NCI-H2081 (cell line): ENCODE measurements at regions not wholly inside any gene's neighbourhood (a gene's known extent, or its start where the extent isn't known, plus 50 kb on each side); places are given as distances from the start of the nearest gene placed in this dataset.
"Not testable (repeated sequence)": the region's sequence is repeated elsewhere in the genome, so short reads cannot be mapped to it uniquely, and the experiment has no call there.

Source experiments
- DNase-seq, 2 experiments: peaks; one replicate each; lab custom pipeline; 2025; lab: John Stamatoyannopoulos, UW

DNA sequence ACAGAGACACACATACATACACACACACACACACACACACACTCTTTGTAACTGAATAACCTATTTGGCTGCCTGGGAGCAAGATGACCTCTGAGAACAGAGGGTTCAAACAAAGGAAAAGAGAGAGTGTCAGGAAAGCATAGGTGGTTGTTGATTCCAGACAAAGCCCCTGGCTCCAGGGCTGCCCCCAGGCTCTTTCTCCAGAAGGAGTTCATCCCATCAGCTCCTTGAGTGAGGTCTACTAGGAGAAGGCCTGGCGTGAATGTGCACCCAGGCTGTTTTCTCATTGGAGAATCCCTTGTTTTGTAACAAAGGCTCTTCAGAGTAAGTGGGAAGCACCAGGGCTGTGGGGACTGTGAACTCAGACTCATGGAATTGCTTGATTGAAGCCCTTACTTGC lies 151.9 kb downstream of the EMP1 start:
- no peak for DNase-seq

GRCh38 chr12:13347241-13348043 lies 150.9 kb downstream of the EMP1 start:
- DNase-seq, result no peak

- no peak for DNase-seq
Observed at GRCh38 chr12:13345722-13346121, 149.2 kb downstream of the EMP1 start.

- DNase-seq, result no peak
Observed at GRCh38 chr12:13343375-13343774, 146.8 kb downstream of the EMP1 start.

GRCh38 chr12:13342971-13343370 lies 146.4 kb downstream of the EMP1 start:
- no peak for DNase-seq

- DNase-seq, result no peak
Observed at GRCh38 chr12:13340149-13340548, 143.6 kb downstream of the EMP1 start.

DNA sequence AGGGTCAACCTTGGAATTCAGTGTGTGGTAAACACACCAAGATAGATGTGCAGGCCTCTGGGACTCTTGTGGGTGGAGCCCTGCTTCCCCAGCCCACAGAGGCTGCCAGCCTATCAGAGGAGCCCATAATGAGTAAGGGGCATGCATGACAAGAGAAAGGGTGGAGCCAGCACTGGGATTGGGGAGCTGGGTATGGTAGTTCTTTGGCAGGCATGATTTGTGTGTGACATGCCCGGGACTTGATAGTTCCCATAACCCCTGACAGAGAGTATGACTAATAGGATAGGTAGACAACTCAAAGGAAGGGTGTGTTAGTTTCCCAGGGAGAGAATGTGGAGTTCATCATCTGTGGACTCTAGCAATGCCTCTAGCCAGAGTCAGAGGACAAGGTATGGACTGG lies 143.0 kb downstream of the EMP1 start:
- no peak for DNase-seq

DNA sequence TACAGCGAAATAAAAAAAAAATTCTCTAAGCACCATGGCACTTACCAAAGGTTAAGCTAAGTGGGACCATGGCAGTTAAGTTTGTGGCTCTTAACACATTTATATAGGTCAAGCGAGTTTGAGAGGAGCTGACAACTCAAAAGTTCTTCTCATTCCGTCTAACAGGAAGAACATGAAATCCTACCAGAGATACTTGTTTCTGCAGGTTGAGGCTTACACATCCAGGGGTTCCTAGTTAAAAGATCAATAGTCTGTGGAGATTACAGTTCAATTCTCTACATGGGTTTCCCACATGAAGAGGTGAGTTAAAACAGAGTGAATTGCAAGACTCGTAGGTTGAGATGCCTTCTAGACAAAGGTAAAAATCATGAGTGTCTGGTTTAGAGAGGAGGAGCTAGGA lies 142.6 kb downstream of the EMP1 start:
- DNase-seq, result no peak

GRCh38 chr12:13337791-13338190 lies 141.3 kb downstream of the EMP1 start:
- DNase-seq, result no peak

DNA sequence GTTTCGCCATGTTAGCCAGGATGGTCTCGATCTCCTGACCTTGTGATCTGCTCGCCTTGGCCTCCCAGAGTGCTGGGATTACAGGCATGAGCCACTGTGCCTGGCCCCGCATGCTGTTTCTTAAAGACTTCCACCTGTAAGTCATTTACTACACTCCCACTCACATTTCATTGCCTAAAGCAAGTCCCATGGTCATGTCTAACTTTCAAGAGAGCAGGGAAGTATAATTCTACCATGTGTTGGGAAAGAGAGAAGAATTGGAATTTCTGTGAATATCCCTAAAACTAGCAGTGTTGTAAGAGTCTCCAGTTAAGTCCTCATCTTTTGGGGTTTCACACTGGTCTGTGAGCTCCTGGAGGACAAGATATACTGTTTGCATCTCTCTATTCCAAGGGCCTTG lies 139.7 kb downstream of the EMP1 start:
- DNase-seq, result no peak

DNA sequence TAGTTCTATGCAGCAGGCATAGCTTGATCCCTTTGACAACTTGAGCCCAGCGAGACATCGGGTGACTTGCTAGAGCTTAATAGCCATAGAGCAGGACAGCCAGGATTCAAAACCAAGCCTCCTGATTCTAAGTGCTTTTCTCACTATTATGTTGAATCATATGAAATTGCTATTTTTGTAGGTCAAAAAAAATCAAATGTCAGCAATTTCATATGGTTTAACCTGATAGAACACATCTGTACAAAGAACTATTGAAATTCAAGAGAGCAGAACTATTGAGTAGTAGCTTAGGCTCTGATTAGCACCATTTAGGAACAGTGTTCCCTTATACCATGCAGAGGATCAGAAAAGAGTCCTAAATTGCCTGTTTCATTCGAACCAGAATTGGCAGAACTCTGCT lies 132.0 kb downstream of the EMP1 start:
- DNase-seq, result no peak

GRCh38 chr12:13326076-13326475 lies 129.6 kb downstream of the EMP1 start:
- DNase-seq, result peak; percentile 13 to 76

DNA sequence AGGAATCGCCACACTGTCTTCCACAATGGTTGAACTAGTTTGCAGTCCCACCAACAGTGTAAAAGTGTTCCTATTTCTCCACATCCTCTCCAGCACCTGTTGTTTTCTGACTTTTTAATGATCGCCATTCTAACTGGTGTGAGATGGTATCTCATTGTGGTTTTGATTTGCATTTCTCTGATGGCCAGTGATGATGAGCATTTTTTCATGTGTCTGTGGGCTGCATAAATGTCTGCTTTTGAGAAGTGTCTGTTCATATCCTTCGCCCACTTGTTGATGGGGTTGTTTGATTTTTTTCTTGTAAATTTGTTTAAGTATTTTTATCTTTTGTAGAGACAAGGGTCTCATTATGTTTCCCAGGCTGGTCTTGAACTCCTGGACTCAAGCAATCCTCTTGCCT lies 128.5 kb downstream of the EMP1 start:
- not testable (repeated sequence) for DNase-seq

DNA sequence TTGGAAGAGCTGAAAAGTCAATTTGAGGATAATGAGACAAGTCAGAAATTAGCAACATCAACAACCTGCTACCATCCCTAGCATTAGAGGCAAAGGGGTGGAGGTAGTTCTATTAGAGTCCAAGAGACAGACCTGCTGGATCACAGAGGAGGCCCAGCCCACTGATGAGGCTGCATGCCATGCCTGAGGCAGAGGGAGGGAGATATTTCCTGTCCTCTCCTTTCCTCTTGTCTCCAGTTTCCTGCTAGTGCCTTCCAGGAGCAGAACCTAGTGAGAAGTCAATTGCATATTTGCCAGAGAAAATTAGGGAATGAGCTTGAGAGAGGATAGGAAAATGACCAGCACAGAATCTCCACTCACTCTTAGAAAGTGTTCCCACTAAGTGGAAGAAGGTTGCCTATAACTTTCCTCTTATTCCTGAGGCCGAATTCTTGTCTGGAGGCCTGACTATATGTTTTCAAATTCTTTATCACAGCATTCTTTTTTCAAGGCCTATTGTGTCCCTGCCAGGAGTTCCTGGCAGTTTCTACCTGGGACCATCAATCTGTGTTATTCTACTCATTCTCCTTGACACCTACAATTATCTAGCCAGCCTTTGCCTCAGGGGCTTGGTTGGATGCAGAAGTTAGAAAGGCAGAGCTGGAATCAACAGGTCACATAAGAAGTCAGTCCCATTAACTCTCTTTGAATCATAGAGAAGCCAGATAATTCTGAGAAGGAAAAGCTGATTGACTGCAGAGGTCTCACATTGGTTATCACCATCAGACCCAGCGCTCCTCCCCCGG lies 121.9 kb downstream of the EMP1 start:
- DNase-seq, result no peak

DNA sequence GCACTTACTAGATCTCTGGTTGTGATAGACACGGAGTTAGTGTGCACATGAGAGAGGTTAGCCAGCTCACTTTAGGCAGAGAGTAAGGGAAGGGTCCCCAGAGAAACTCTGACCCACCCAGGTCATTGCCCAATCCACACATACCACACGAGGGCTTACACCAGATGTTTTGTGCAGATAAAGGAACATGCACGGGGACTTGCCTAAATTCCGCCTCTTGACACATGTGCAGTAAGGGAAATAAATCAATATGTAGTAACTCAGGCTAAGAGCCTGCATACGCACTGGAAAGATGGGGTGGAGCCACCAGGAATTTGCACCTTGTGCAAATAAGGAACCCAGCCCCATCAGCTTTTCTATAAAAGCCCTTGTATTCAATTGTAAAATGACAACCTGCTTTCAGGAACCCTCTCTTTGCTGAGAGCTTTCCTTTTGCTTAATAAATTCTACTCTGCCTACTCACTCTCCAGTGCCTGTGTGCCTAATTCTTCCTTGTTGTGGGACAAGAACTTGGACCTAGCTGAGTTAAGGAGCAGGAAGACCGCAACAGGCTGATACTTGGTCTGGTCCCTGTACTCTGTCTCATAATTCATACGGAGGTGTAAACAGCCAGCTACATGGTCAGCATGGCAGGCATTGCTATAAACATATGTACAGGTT lies 120.2 kb downstream of the EMP1 start:
- no peak for DNase-seq

DNA sequence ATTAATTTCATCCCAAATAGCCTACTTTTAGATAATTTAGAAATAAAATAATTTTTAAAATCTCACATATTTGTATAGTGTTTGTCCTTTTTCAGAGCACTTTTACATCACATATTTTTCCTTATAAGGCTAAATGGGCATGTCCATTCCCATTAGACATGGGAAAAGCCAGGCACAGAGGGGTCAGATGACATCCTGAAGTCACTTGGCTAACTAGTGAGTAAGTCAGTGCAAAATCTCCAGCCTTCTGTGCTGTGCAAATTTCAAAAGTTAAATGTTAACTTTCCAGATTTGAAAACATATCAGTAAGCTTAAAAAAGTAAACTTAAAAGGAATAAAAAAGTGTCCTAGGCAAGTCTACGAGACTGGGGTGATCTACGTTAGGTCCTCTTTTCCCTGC lies 117.4 kb downstream of the EMP1 start:
- DNase-seq, result no peak

GRCh38 chr12:13311551-13311950 lies 115.0 kb downstream of the EMP1 start:
- no peak for DNase-seq

GRCh38 chr12:13307143-13307816 lies 110.8 kb downstream of the EMP1 start:
- DNase-seq, result no peak

GRCh38 chr12:13304924-13305323 lies 108.4 kb downstream of the EMP1 start:
- DNase-seq, result no peak

- no peak for DNase-seq
Observed at GRCh38 chr12:13299457-13299856, 102.9 kb downstream of the EMP1 start.

DNA sequence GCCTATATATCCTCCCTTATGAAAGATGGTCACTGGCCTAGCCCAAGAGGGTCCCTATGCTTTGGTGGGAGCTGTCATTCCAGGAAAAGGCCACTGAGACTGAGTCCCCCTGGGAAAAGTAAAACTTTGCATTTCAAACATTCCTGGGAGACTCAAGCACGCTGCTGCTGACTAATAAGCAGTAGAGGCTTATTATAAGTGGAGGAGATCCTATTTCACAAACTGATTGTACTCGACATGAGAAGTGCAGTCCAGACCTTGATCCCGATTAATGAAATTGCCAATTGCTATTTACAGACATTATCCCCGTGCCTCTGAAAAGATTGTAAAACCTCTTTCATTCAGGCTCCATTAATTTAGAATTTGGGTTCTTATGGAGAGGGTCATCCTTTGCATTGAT lies 96.6 kb downstream of the EMP1 start:
- no peak for DNase-seq

DNA sequence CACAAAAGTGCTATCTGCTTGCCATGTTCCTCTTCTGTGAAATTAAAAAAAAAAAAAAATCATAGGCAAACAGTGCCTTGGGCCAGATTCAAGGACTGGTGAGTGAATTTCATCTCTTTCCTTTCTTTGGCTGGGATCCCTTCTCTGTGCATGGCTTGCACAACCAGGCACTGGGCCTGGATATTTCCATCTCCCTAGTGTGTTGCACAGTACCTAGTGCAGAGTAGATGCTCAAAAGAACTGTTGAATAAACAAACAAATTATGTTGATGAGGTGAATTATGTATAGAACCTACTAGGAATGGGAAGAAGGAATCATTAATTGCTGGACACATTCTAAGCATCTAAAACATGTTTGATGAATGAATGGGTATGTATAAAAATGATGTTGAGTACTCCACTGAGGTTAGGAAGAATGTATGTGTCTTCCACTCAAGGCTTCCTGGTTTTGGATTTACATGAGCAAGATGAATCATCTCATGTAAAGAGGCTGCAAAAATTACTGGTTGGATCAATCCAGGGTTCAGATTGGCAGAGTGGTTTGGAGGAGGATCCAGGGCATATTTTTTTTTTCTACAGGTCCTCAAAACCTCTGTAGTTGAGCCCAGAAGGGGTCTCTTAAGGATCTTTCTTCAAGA lies 93.2 kb downstream of the EMP1 start:
- DNase-seq, result no peak
